ENCODE measurements at regions not wholly inside any gene's neighbourhood (a gene's known extent, or its start where the extent isn't known, plus 50 kb on each side); places are given as distances from the start of the nearest gene placed in this dataset.
"Not testable (repeated sequence)": the region's sequence is repeated elsewhere in the genome, so short reads cannot be mapped to it uniquely, and the experiment has no call there.

GRCh38 chr10:28453926-28454325, 79.0 kb upstream of the WAC start:
- Histone ChIP-seq H3K27me3 (replicated peaks; ENCODE audit: insufficient read depth, low read length) (no peaks in the 10 kb centered on the region), H3K9ac (ENCODE audit: low read length) (no peak overlapping the region), H3K4me1 (ENCODE audit: low read length) (no peaks in the 10 kb centered on the region), H3K4me3 (ENCODE audit: low read length) (no peak overlapping the region), H3K36me3 (replicated peaks; ENCODE audit: insufficient read depth, low read length) (no peaks in the 10 kb centered on the region), H3K79me2 (ENCODE audit: low read length) (no peaks in the 10 kb centered on the region), H3K4me2 (ENCODE audit: low read depth, low read length) (no peak overlapping the region), H3F3A (ENCODE audit: insufficient read depth, low read length) (no peaks in the 10 kb centered on the region), H4K20me1 (ENCODE audit: insufficient read depth, low read length) (no peaks in the 10 kb centered on the region), H3K9me2 (replicated peaks; ENCODE audit: insufficient read depth, low read length) (no peaks in the 10 kb centered on the region), H3K9me3 (replicated peaks; ENCODE audit: insufficient read depth, low read length) (no peaks in the 10 kb centered on the region), H2AFZ (ENCODE audit: low read length) (no peak overlapping the region), H3K27ac (ENCODE audit: low read length) (no peak overlapping the region)
- no peak for TF ChIP-seq CTCF (IDR thresholded peaks at IDR 0.05; ENCODE audit: low read length)
- TF ChIP-seq EZH2phosphoT487 (IDR thresholded peaks at IDR 0.05; ENCODE audit: low read length): no peak
- no peak for TF ChIP-seq EZH2 (optimal IDR thresholded peaks at IDR 0.05; ENCODE audit: low read depth, low read length)
- DNase-seq: no peak

- Histone ChIP-seq H4K20me1 (ENCODE audit: insufficient read depth, low read length) (no peaks in the 10 kb centered on the region), H3F3A (ENCODE audit: insufficient read depth, low read length) (no peaks in the 10 kb centered on the region), H3K36me3 (replicated peaks; ENCODE audit: insufficient read depth, low read length) (no peaks in the 10 kb centered on the region), H3K27ac (ENCODE audit: low read length) (no peak overlapping the region), H3K4me1 (ENCODE audit: low read length) (no peaks in the 10 kb centered on the region), H3K9me2 (replicated peaks; ENCODE audit: insufficient read depth, low read length) (no peaks in the 10 kb centered on the region), H3K79me2 (ENCODE audit: low read length) (no peaks in the 10 kb centered on the region), H3K27me3 (replicated peaks; ENCODE audit: insufficient read depth, low read length) (no peaks in the 10 kb centered on the region), H3K4me2 (ENCODE audit: low read depth, low read length) (no peak overlapping the region), H3K4me3 (ENCODE audit: low read length) (no peak overlapping the region), H3K9me3 (replicated peaks; ENCODE audit: insufficient read depth, low read length) (no peaks in the 10 kb centered on the region), H3K9ac (ENCODE audit: low read length) (no peak overlapping the region), H2AFZ (ENCODE audit: low read length) (no peak overlapping the region)
- TF ChIP-seq EZH2 (optimal IDR thresholded peaks at IDR 0.05; ENCODE audit: low read depth, low read length) (no peak), EZH2phosphoT487 (IDR thresholded peaks at IDR 0.05; ENCODE audit: low read length) (no peak), CTCF (IDR thresholded peaks at IDR 0.05; ENCODE audit: low read length) (no peak)
- no peak for DNase-seq
Measured at GRCh38 chr10:28457110-28457509, 75.8 kb upstream of the WAC start.

- not testable (repeated sequence) for H3K27ac ChIP-seq (ENCODE audit: low read length); H3K27me3 ChIP-seq (replicated peaks; ENCODE audit: insufficient read depth, low read length); H2AFZ ChIP-seq (ENCODE audit: low read length); H3K4me3 ChIP-seq (ENCODE audit: low read length); H3K4me1 ChIP-seq (ENCODE audit: low read length); H3K36me3 ChIP-seq (replicated peaks; ENCODE audit: insufficient read depth, low read length); H3K9ac ChIP-seq (ENCODE audit: low read length); H3K4me2 ChIP-seq (ENCODE audit: low read depth, low read length); H4K20me1 ChIP-seq (ENCODE audit: insufficient read depth, low read length); H3F3A ChIP-seq (ENCODE audit: insufficient read depth, low read length); H3K9me2 ChIP-seq (replicated peaks; ENCODE audit: insufficient read depth, low read length); H3K79me2 ChIP-seq (ENCODE audit: low read length); H3K9me3 ChIP-seq (replicated peaks; ENCODE audit: insufficient read depth, low read length); DNase-seq
Measured at GRCh38 chr10:28457873-28458272, 75.0 kb upstream of the WAC start.

- Histone ChIP-seq H4K20me1 (ENCODE audit: insufficient read depth, low read length) (no peaks in the 10 kb centered on the region), H3K36me3 (replicated peaks; ENCODE audit: insufficient read depth, low read length) (no peaks in the 10 kb centered on the region), H3K79me2 (ENCODE audit: low read length) (no peaks in the 10 kb centered on the region), H3K9me2 (replicated peaks; ENCODE audit: insufficient read depth, low read length) (no peaks in the 10 kb centered on the region), H3K9ac (ENCODE audit: low read length) (no peak overlapping the region), H3F3A (ENCODE audit: insufficient read depth, low read length) (no peaks in the 10 kb centered on the region), H3K4me1 (ENCODE audit: low read length) (no peaks in the 10 kb centered on the region), H3K27me3 (replicated peaks; ENCODE audit: insufficient read depth, low read length) (no peaks in the 10 kb centered on the region), H3K27ac (ENCODE audit: low read length) (no peak overlapping the region), H3K4me3 (ENCODE audit: low read length) (no peak overlapping the region), H2AFZ (ENCODE audit: low read length) (no peak overlapping the region), H3K4me2 (ENCODE audit: low read depth, low read length) (no peak overlapping the region), H3K9me3 (replicated peaks; ENCODE audit: insufficient read depth, low read length) (no peaks in the 10 kb centered on the region)
- DNase-seq: no peak
- TF ChIP-seq EZH2 (optimal IDR thresholded peaks at IDR 0.05; ENCODE audit: low read depth, low read length) (no peak), EZH2phosphoT487 (IDR thresholded peaks at IDR 0.05; ENCODE audit: low read length) (no peak), CTCF (IDR thresholded peaks at IDR 0.05; ENCODE audit: low read length) (no peak)
Measured at GRCh38 chr10:28459453-28460144, 73.3 kb upstream of the WAC start.
